CD4-positive, alpha-beta T cell treated with Interleukin-15 for 4 hours (primary cell): ENCODE measurements at regions not wholly inside any gene's neighbourhood (a gene's known extent, or its start where the extent isn't known, plus 50 kb on each side); places are given as distances from the start of the nearest gene placed in this dataset.
A peak's percentile ranks its signal among the peaks of the same experiment; 100 is the strongest.
"Not testable (repeated sequence)": the region's sequence is repeated elsewhere in the genome, so short reads cannot be mapped to it uniquely, and the experiment has no call there.

Experiments
- DNase-seq: peaks from one replicate; pipeline ENCODE4 v3.0.0-alpha.2; 2020; ENCODE audit warnings: low spot score

DNA sequence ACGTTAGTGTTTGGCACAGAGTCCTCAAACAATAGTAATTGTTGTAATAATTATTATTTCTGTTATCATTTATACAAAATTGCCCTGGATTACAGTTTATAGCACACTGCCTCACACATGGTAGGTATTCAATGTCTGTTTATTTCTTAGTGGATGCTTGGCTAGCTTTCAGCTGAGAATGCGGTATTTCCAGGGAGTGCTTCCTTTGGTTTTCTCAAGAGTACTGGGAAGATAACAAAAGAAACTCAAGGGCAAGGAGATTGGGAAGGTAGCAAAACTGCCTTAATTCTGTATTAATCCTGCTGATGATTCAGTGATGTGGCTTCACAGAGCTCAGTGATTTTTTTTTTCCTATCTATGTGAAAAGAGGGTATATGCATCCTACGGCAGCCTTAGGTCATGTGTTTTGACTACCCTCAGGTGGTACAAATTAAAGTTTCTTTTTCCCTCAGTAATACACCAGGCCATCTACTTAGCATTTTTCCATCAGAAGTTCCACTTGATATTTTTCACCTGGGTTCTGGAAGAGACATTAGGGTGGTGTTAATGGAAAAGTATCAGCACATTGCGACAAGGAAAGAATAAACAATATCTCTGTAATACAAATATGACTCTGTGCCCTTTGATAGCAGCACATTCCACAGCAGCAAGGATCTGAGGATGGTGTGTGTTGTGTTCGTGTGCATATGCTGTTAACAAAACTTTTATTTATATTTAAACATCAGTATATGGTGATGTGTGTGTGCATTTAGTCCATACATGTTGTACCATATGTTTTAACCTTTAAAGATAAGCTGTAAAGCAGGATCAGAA is 124.3 kb upstream of the RASGEF1B start:
- DNase-seq, result no peak

DNA sequence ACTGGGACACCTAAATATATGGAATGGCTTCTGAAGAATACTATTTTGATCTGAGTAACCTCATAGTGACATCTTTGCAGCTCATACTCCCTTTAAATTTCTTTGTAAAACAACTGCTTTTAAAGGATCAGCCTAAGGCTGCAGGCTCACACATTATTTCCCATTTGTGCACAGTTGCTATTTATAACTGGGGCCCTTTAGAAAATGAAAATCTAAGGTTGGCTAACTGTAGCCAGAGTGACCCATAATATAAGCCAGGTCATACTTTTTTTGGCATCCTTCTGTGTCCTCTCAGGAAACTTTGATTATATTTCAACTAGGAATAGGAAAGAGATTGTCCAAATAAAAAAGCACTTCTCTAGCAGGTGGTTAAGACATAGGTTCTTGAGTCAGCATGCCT is 123.6 kb upstream of the RASGEF1B start:
- DNase-seq, result no peak

DNA sequence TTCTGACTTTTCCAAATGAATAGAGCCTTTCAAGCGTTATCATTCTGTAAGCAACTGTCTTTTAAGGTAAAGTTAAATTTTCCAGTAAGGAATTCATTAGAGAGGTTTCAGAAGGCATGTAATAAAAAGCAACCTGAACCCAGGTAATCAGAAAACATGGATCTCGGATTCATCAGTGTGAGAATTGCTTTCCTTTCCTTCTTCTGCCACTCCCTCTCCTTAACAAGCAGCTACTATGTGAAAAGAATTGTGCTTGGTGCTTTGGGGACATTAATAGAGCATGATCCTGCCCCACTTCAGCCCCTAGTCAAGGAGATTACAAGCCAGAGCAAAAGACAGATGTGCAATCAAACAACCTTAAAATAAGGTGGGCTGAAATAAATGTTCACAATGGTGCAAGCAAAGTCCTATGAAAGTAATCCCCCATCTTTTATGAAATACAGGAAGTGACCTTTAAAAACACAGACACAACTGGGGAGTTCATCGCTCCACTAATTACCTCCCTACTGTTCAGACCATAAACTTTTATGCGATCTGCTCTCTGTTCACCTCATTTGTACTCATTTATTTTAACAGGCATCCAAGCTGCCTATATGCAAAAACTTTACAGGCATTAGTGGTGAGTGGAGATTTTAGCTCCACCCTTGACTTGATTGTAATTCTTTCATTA is 122.9 kb upstream of the RASGEF1B start:
- no peak for DNase-seq

DNA sequence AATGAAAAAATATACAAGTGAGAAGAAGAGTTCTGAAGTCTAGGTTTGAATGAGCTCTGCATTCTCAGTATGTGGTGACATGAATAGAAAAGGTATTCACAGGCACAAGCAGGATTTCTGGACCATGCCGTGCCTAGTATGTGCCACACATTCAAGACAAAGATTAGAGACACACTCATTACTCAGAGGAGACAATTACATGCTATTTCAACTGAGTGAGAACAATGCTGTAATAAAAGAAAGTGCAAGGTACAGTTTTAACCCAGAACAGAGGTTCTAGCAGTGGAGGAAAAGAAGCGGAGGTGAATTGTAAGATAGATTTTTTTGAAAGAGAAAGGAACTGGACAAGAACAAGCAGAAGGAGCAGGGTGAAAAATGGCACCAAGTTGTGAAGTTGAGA is 121.0 kb upstream of the RASGEF1B start:
- no peak for DNase-seq

DNA sequence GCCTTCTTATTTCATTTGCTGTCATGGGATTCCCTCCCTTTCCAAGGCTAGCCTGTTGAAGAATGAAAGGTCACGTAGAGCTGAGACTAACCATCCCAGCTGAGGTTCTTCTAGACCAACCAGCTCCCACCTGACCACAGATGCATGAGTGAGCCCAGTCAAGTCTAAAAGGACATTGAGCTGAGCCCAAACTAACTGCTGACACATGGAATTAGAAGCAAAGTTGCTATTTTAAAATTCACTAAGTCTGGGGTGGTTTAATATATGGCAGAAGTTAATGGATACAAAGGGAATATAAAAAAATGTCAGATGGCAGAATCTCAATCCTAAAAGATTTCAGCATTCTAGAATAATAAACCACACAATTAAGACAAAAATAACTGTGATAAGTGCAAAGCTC is 118.9 kb upstream of the RASGEF1B start:
- no peak for DNase-seq

DNA sequence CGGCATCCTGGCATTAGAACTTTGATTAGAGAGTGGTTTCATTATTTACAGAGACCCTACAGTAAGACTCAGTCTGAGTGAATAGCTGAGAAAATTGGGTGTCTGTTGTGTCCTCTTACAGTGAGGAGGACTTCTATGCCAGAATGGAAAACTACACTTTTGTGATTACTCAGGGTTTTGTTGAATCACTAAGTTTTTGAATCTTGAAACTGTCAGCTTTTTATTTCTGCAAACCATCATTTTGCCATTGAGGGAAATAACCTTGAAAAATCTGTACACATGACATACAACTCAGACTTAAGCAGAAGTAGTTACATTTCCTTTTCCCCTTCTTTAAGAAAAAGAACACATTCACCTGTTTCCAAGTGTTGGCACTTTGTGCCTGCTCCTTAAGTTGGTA is 117.6 kb upstream of the RASGEF1B start:
- DNase-seq, result no peak

DNA sequence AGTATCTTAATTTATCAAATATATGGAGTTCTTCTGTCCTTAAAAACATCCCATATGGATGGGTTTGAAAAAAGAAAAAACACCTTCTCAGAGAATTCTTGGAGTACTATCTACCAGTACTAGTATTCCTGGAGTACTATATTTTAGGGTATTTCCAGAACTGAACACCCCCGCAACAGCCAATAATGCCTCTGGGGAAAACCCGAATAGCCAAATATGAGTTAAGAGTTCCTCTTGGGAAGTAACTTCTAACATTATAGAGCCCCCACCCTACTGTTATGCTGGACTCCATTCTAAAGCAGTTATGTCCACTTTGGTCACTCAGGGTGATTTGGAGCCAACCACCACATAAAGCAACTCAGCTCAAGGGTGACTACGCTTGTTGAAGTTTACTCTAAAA is 115.0 kb upstream of the RASGEF1B start:
- no peak for DNase-seq

DNA sequence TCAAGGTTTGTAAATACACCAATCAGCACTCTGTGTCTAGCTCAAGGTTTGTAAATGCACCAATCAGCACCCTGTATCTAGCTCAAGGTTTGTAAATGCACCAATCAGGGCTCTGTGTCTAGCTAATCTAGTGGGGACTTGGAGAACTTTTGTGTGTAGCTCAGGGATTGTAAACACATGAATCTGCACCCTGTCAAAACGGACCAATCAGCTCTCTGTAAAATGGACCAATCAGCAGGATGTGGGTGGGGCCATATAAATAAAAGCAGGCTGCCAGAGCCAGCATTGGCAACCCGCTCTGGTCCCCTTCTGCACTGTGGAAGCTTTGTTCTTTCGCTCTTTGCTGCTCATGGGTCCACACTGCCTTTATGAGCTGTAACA is 109.3 kb upstream of the RASGEF1B start:
- DNase-seq, result not testable (repeated sequence)

DNA sequence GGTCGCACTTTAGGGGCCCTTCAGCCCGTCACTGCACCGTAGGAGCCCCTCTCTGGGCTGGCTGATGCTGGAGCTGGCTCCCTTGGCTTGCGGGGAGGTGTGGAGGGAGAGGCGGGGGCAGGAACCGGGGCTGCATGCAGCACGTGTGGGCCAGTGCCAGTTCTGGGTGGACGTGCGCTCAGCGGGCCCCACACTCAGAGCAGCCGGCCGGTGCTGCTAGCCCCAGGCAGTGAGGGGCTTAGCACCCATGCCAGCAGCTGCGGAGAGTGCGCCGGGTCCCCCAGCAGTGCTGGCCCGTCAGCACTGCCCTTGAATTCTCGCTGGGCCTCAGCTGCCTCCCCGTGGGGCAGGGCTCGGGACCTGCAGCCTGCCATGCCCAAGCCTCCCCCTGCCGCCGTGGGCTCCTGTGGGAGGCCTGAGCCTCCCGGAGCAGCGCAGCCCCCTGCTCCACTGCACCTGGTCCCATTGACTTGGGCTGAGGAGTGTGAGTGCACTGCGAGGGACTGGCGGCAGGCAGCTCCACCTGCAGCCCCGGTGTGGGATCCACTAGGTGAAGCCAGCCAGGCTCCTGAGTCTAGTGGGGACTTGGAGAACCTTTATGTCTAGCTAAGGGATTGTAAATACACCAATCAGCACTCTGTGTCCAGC is 108.8 kb upstream of the RASGEF1B start:
- no peak for DNase-seq

DNA sequence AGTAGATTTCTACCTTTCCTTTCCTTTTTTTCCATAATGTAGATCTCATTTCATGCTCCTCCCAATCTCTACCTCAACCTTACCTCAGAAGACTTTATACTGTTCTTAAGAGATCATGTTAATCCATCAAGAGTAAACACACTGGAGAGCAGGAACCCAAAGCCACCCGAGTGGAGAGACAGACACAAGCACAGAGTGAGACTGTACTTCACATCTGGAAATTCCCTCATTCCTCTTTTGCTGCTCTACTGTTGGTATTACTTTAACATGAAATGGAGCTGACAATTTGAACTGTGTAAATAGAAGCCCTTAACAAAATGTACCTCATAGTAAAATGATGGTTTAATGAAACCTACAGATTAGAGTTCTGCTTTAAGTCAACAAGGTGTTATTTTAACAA is 105.7 kb upstream of the RASGEF1B start:
- DNase-seq, result no peak

DNA sequence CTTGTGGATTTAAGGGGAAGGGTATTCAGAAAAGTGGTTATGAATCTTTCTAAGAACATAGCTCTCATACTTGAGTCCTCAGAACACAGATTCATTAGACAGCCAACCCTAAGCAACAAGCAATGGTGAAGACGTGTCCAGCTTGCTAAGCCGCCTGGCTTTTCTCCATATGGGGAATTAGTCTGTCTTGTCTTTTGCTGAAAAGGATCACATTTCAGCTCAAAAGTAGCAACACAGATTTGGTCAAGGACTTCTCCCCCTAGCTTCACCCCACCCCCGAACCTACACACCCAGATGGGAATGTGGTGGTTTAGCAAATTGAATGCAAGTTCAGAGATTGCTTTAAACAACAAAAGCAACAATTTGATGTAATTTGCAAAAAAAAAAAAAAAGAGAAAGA is 103.3 kb upstream of the RASGEF1B start:
- DNase-seq, result no peak

DNA sequence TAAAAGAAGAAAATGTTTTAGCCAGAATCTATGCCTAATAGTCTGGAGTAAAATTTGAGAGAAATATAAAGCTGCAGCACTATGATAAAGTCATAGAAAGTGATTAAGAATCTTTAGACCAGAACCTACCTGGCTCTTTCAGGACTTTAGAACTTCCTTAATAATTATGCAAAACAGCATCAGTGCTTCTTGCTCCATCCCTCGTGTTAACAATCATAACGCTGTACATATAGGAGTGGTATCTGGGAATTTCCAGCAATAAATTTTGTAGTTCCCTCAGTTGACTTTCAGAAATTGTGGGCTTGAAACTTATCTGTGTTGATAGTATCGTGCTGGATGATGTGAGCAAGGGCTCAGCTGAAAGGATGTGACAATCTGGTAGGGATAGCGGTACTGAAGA is 102.1 kb upstream of the RASGEF1B start:
- no peak for DNase-seq

DNA sequence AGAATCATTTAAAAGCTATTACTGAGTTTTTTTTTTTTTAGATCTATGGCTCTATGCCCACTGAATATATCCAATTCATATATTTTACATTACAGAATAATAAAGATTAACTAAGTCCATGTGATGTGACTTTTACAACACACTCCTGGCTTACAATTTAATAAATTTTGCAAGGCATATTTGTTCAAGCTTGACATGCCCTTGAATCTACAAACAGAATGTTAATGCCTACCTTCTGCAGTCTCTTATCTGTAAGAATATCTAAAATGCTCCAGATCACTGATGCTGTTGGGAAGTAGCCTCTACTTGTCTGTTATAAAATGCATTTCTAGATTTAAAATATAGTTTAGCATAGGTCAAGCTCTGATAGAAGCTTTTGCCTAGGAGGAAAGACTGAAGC is 100.7 kb upstream of the RASGEF1B start:
- DNase-seq, result no peak

DNA sequence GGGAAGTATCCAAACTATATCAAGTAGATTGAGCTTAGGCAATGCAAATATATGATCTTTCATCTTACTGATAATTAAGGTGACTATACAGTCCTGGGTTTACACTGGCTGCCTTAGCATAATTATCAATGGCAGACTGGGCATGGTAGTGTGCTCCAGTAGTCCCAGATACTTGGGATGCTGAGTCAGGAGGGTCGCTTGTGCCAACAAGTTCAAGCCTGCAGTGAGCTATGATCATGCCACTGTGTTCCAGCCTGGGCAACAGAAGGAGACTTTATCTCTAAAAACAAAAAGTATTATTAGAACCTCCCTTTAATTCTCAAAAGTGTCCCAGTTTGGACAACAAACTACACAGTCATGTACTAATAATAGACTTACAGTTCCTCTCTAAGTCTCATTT is 99.4 kb upstream of the RASGEF1B start:
- no peak for DNase-seq

DNA sequence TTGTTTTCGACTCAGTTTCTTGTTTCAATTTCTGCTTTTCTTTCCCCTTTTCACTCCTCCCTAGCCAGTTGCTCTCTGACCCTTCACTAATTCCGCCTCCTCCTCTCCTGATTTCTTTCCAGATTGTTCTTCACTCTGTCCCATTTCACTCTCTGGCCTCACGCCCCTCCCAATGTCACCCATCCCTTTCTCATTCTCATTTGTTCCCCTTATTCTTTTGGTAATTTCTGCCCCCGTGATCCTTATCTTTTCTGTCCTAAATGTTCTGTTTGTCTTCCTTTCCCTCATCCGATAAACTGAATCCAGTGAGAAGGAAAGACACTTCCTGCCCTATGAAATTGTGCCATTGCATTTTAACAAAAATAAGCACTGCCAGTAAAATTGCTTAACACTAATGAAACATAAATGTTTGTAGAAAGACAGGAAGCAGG is 94.5 kb upstream of the RASGEF1B start:
- no peak for DNase-seq

DNA sequence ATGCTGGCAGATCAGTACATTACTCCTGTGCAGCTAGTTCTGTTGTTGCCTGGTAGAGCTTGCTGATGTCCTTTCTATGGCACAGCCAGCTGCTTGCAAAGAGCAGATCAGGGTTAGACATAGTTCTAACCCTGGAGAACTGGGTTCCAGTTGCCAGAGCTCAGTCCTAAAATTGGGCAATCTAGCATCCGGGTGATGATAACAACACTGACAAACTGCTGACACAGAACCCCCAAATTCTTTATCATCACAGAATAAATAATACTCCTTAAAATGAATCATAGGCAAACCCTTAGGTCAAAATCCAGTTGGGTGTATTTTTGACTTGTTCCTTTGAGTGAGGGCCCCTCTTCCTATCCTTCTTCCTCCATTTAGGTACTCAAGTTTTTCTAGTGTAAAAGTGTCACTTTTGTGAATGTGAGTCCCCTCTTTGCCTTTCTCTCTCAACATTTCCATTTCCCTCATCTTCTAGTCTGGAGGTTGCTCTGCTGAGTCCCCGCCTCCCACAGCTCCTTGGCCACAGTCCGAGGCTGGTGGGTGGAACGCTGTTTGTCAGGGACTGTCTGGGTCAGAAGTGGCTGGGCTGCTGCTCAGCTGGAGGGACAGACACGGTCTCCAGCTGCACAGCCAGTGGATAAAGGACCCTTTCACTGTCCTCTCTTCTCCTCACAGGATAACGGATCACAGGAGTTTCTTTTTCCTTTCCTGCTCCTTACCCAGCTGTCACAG is 93.6 kb upstream of the RASGEF1B start:
- DNase-seq, result no peak

DNA sequence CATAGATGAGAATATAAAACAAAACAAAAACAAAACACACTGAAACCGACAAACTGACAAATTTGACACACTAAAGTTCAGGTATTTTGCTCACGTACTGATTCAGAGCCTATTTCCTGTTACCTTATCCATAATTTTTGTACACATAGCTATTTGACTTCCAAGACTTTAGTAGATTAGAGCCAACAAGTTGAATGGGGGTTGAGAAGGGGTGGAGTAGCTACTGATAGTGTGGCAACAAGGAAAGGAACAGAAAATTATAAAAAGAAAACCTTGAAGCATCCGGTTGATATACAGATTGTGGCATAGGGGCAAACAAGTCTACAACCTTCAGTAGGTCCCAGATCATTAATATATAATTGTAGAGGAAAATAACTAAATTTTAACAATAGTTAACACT is 92.3 kb upstream of the RASGEF1B start:
- no peak for DNase-seq

DNA sequence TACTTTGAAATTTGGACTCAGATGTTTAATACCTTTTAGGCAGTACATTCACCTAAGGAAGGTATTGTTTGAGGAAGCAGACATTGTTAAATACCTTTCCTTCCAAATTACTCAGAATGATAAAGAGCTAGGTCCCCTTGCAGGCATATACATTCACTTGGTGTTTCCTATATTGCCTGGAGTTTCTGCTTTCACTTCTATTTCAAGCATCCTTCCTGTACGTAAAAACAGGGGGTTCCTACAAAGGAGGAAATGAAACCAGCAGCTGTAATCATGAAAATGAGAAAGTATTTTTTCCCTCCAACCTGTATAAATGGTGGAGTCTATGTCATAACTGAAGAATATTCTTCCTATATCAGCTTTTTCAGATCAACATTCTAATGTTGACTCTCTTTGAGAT is 90.4 kb upstream of the RASGEF1B start:
- peak; percentile 23 for DNase-seq

DNA sequence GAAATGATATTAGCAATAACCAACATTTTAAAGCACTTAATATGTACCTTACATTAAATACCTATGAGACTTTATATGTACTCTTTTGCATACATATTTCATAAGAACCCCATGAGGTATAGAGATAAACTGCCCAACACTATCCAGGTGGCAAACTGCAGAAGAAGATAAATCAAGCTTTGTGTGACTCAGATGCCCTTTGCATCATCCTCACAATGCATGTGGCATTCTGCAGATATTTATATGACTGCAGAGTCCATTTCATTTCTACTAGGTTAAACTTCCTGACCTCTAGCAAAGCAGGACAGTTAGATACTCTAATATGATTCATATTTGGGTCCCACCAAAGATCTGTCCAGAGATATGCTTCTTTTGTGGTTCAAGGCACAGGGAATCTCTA is 85.6 kb upstream of the RASGEF1B start:
- no peak for DNase-seq

DNA sequence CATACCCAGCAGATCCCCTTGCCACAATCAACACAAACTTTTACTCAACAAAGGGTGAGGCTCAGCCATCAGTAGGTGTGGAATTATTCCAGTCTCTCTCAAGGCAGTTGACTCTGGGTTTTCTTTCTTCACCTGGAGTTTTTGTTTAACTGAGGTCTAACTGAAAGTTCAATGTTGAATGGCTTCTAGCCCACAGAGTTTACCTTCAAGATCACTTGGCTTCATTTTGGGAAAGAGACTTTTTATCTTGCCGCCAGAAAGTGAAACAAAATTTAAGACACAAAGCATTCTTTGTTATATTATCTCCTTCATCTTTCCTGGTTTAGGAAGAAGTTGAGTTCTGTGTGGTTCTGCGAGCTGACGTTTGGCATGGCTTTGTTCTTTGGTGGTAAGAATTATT is 83.8 kb upstream of the RASGEF1B start:
- DNase-seq, result no peak

DNA sequence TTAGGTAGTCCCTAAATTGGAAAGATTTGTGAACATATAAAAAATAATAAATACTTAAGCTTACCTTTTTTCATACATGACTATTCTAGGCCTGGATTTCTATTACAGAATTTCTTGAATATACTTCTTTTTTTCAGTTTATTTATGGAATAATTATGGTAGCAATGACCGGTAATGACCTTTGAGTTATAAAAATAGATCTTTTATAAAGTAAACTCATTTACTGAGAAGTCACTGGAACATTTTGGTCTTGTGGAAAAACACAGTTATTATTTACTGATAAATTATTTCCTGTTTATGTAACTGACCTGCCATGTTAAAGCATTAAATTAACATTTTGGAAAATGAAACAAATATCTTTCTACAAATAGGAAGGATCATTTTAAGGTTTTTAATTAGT is 80.4 kb upstream of the RASGEF1B start:
- no peak for DNase-seq

DNA sequence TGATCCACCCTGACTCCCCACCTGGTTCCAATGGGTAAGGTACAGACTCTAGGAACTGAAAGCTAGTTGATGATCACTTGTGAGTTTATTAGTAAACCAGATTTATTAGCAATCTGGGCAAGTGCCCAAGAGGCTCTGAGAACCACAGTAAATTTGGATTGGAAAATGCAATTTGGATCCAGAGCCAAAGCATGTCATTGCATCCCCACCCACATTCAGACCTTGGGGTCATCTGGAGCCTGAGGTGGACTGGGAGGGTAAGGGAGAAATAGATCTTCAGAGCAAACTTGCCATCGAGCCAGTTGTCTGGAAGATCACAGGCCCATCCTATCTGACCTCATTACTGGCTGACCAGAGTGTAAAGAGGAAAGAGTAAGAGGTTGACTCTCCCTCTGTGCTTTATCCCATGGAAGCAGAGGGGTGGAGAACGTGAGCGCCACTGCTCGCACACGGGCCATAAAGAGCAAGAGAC is 78.7 kb upstream of the RASGEF1B start:
- no peak for DNase-seq

DNA sequence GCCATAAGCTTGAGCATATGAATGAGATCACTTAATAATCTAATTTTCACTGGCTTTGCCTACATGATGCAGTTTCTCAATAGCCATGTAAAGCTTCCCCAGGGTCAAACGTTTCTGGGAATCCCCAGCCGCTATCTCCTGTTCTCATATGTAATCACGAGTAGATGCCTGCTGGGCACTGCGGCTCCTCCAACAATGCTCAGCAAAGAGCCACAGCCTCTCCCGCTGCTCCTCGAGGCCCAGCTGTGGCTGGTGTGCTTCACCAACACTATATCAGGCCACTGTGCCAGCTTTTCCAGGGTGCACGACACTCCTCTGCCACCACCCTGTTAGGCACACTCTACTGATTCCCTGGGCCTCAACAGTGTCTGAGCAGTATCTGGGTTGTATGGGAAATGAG is 78.3 kb upstream of the RASGEF1B start:
- no peak for DNase-seq
